ENCODE measurements at regions not wholly inside any gene's neighbourhood (a gene's known extent, or its start where the extent isn't known, plus 50 kb on each side); places are given as distances from the start of the nearest gene placed in this dataset.
A peak's percentile ranks its signal among the peaks of the same experiment; 100 is the strongest.

GRCh38 chr13:53144826-53145225 lies 116.2 kb downstream of the OLFM4 start:
- DNase-seq (ENCODE audit: low read depth): no peak
- H3K4me1 ChIP-seq (ENCODE audit: control insufficient read depth, insufficient read depth, low read length): no peaks in the 10 kb centered on the region
- H3K9ac ChIP-seq (ENCODE audit: low read length): no peak overlapping the region
- no peak overlapping the region for H3K4me3 ChIP-seq (ENCODE audit: low read length)
- no peaks in the 10 kb centered on the region for H3K36me3 ChIP-seq (ENCODE audit: control insufficient read depth, insufficient read depth, low read length, severe bottlenecking)
- H3K27me3 ChIP-seq (replicated peaks; ENCODE audit: control insufficient read depth, insufficient read depth, low read length): no peaks in the 10 kb centered on the region
- H3K9me3 ChIP-seq (ENCODE audit: control insufficient read depth, low read length): no peaks in the 10 kb centered on the region

GRCh38 chr13:53150568-53150967 lies 122.0 kb downstream of the OLFM4 start:
- Histone ChIP-seq H3K9ac (ENCODE audit: low read length) (no peak overlapping the region), H3K4me3 (ENCODE audit: low read length) (no peak overlapping the region), H3K36me3 (ENCODE audit: control insufficient read depth, insufficient read depth, low read length, severe bottlenecking) (no peaks in the 10 kb centered on the region), H3K27me3 (replicated peaks; ENCODE audit: control insufficient read depth, insufficient read depth, low read length) (peaks cover 10% of the 10 kb centered on the region), H3K9me3 (ENCODE audit: control insufficient read depth, low read length) (no peaks in the 10 kb centered on the region), H3K4me1 (ENCODE audit: control insufficient read depth, insufficient read depth, low read length) (no peaks in the 10 kb centered on the region)
- DNase-seq (ENCODE audit: low read depth): no peak

GRCh38 chr13:53151336-53152056 lies 122.9 kb downstream of the OLFM4 start:
- Histone ChIP-seq H3K4me1 (ENCODE audit: control insufficient read depth, insufficient read depth, low read length) (no peaks in the 10 kb centered on the region), H3K9me3 (ENCODE audit: control insufficient read depth, low read length) (no peaks in the 10 kb centered on the region), H3K36me3 (ENCODE audit: control insufficient read depth, insufficient read depth, low read length, severe bottlenecking) (no peaks in the 10 kb centered on the region), H3K9ac (ENCODE audit: low read length) (no peak overlapping the region), H3K27me3 (replicated peaks; ENCODE audit: control insufficient read depth, insufficient read depth, low read length) (peaks cover 13% of the 10 kb centered on the region), H3K4me3 (ENCODE audit: low read length) (no peak overlapping the region)
- DNase-seq (ENCODE audit: low read depth): peak; percentile 56

GRCh38 chr13:53152057-53152421 lies 123.4 kb downstream of the OLFM4 start:
- H3K9ac ChIP-seq (ENCODE audit: low read length): no peak overlapping the region
- no peaks in the 10 kb centered on the region for H3K4me1 ChIP-seq (ENCODE audit: control insufficient read depth, insufficient read depth, low read length)
- H3K9me3 ChIP-seq (ENCODE audit: control insufficient read depth, low read length): peaks cover under 1% of the 10 kb centered on the region
- no peak for DNase-seq (ENCODE audit: low read depth)
- peaks cover 15% of the 10 kb centered on the region for H3K27me3 ChIP-seq (replicated peaks; ENCODE audit: control insufficient read depth, insufficient read depth, low read length)
- no peak overlapping the region for H3K4me3 ChIP-seq (ENCODE audit: low read length)
- H3K36me3 ChIP-seq (ENCODE audit: control insufficient read depth, insufficient read depth, low read length, severe bottlenecking): no peaks in the 10 kb centered on the region

- Histone ChIP-seq H3K9ac (ENCODE audit: low read length) (no peak overlapping the region), H3K9me3 (ENCODE audit: control insufficient read depth, low read length) (peaks cover 8% of the 10 kb centered on the region), H3K4me3 (ENCODE audit: low read length) (no peak overlapping the region), H3K36me3 (ENCODE audit: control insufficient read depth, insufficient read depth, low read length, severe bottlenecking) (no peaks in the 10 kb centered on the region), H3K4me1 (ENCODE audit: control insufficient read depth, insufficient read depth, low read length) (no peaks in the 10 kb centered on the region), H3K27me3 (replicated peaks; ENCODE audit: control insufficient read depth, insufficient read depth, low read length) (peaks cover 15% of the 10 kb centered on the region)
- DNase-seq (ENCODE audit: low read depth): no peak
Observed at GRCh38 chr13:53158201-53158600, 129.6 kb downstream of the OLFM4 start.

- Histone ChIP-seq H3K9me3 (ENCODE audit: control insufficient read depth, low read length) (peaks cover 8% of the 10 kb centered on the region), H3K4me3 (ENCODE audit: low read length) (no peak overlapping the region)
- DNase-seq (ENCODE audit: low read depth): no peak
Observed at GRCh38 chr13:53159431-53159830, 130.8 kb downstream of the OLFM4 start.

GRCh38 chr13:53160211-53160610 lies 131.6 kb downstream of the OLFM4 start:
- H3K4me3 ChIP-seq (ENCODE audit: low read length): no peak overlapping the region
- H3K4me1 ChIP-seq (ENCODE audit: control insufficient read depth, insufficient read depth, low read length): no peaks in the 10 kb centered on the region

More at GRCh38 chr13:53159431-53159830, 130.8 kb downstream of the OLFM4 start:
- no peaks in the 10 kb centered on the region for H3K36me3 ChIP-seq (ENCODE audit: control insufficient read depth, insufficient read depth, low read length, severe bottlenecking)
- no peak overlapping the region for H3K9ac ChIP-seq (ENCODE audit: low read length)
- H3K27me3 ChIP-seq (replicated peaks; ENCODE audit: control insufficient read depth, insufficient read depth, low read length): peaks cover 15% of the 10 kb centered on the region
- no peaks in the 10 kb centered on the region for H3K4me1 ChIP-seq (ENCODE audit: control insufficient read depth, insufficient read depth, low read length)

GRCh38 chr13:53161251-53161650 lies 132.6 kb downstream of the OLFM4 start:
- no peak for DNase-seq (ENCODE audit: low read depth)
- H3K4me3 ChIP-seq (ENCODE audit: low read length): no peak overlapping the region
- peaks cover 8% of the 10 kb centered on the region for H3K9me3 ChIP-seq (ENCODE audit: control insufficient read depth, low read length)
- H3K27me3 ChIP-seq (replicated peaks; ENCODE audit: control insufficient read depth, insufficient read depth, low read length): peaks cover 3% of the 10 kb centered on the region
- no peaks in the 10 kb centered on the region for H3K4me1 ChIP-seq (ENCODE audit: control insufficient read depth, insufficient read depth, low read length)
- no peaks in the 10 kb centered on the region for H3K36me3 ChIP-seq (ENCODE audit: control insufficient read depth, insufficient read depth, low read length, severe bottlenecking)
- H3K9ac ChIP-seq (ENCODE audit: low read length): no peak overlapping the region

More at GRCh38 chr13:53160211-53160610, 131.6 kb downstream of the OLFM4 start:
- DNase-seq (ENCODE audit: low read depth): no peak
- Histone ChIP-seq H3K36me3 (ENCODE audit: control insufficient read depth, insufficient read depth, low read length, severe bottlenecking) (no peaks in the 10 kb centered on the region), H3K27me3 (replicated peaks; ENCODE audit: control insufficient read depth, insufficient read depth, low read length) (peaks cover 8% of the 10 kb centered on the region), H3K9ac (ENCODE audit: low read length) (no peak overlapping the region), H3K9me3 (ENCODE audit: control insufficient read depth, low read length) (peaks cover 8% of the 10 kb centered on the region)

- H3K4me3 ChIP-seq (ENCODE audit: low read length): no peak overlapping the region
- no peaks in the 10 kb centered on the region for H3K36me3 ChIP-seq (ENCODE audit: control insufficient read depth, insufficient read depth, low read length, severe bottlenecking)
- no peaks in the 10 kb centered on the region for H3K27me3 ChIP-seq (replicated peaks; ENCODE audit: control insufficient read depth, insufficient read depth, low read length)
- peaks cover 15% of the 10 kb centered on the region for H3K4me1 ChIP-seq (ENCODE audit: control insufficient read depth, insufficient read depth, low read length)
- no peak for DNase-seq (ENCODE audit: low read depth)
- no peaks in the 10 kb centered on the region for H3K9me3 ChIP-seq (ENCODE audit: control insufficient read depth, low read length)
- H3K9ac ChIP-seq (ENCODE audit: low read length): no peak overlapping the region
Observed at GRCh38 chr13:53165261-53165660, 136.6 kb downstream of the OLFM4 start.

GRCh38 chr13:53167561-53167960 lies 138.9 kb downstream of the OLFM4 start:
- Histone ChIP-seq H3K36me3 (ENCODE audit: control insufficient read depth, insufficient read depth, low read length, severe bottlenecking) (no peaks in the 10 kb centered on the region), H3K9me3 (ENCODE audit: control insufficient read depth, low read length) (no peaks in the 10 kb centered on the region), H3K4me1 (ENCODE audit: control insufficient read depth, insufficient read depth, low read length) (peaks cover 27% of the 10 kb centered on the region), H3K4me3 (ENCODE audit: low read length) (no peak overlapping the region), H3K9ac (ENCODE audit: low read length) (no peak overlapping the region), H3K27me3 (replicated peaks; ENCODE audit: control insufficient read depth, insufficient read depth, low read length) (no peaks in the 10 kb centered on the region)
- no peak for DNase-seq (ENCODE audit: low read depth)

- no peak overlapping the region for H3K4me3 ChIP-seq (ENCODE audit: low read length)
- peaks cover 27% of the 10 kb centered on the region for H3K4me1 ChIP-seq (ENCODE audit: control insufficient read depth, insufficient read depth, low read length)
- no peak for DNase-seq (ENCODE audit: low read depth)
- H3K27me3 ChIP-seq (replicated peaks; ENCODE audit: control insufficient read depth, insufficient read depth, low read length): no peaks in the 10 kb centered on the region
- H3K9ac ChIP-seq (ENCODE audit: low read length): no peak overlapping the region
- H3K36me3 ChIP-seq (ENCODE audit: control insufficient read depth, insufficient read depth, low read length, severe bottlenecking): no peaks in the 10 kb centered on the region
- H3K9me3 ChIP-seq (ENCODE audit: control insufficient read depth, low read length): no peaks in the 10 kb centered on the region
Observed at GRCh38 chr13:53170910-53171309, 142.3 kb downstream of the OLFM4 start.

- Histone ChIP-seq H3K9me3 (ENCODE audit: control insufficient read depth, low read length) (no peaks in the 10 kb centered on the region), H3K27me3 (replicated peaks; ENCODE audit: control insufficient read depth, insufficient read depth, low read length) (no peaks in the 10 kb centered on the region), H3K4me3 (ENCODE audit: low read length) (no peak overlapping the region), H3K4me1 (ENCODE audit: control insufficient read depth, insufficient read depth, low read length) (peaks cover 18% of the 10 kb centered on the region), H3K36me3 (ENCODE audit: control insufficient read depth, insufficient read depth, low read length, severe bottlenecking) (no peaks in the 10 kb centered on the region), H3K9ac (ENCODE audit: low read length) (no peak overlapping the region)
- no peak for DNase-seq (ENCODE audit: low read depth)
Observed at GRCh38 chr13:53174545-53174944, 145.9 kb downstream of the OLFM4 start.

All from adipocyte (in vitro differentiated cells).